ENCODE measurements at regions not wholly inside any gene's neighbourhood (a gene's known extent, or its start where the extent isn't known, plus 50 kb on each side); places are given as distances from the start of the nearest gene placed in this dataset.
"Not testable (repeated sequence)": the region's sequence is repeated elsewhere in the genome, so short reads cannot be mapped to it uniquely, and the experiment has no call there.

GRCh38 chr14:39664646-39665045 is 232.4 kb upstream of the FBXO33 start:
- Histone ChIP-seq H3K4me2 (replicated peaks; ENCODE audit: extremely low read depth, low read length, poor library complexity, severe bottlenecking) (no peak overlapping the region), H2AFZ (ENCODE audit: insufficient read depth, low read depth, low read length, poor library complexity, severe bottlenecking) (no peak overlapping the region), H3K4me3 (replicated peaks in 1 of 3; ENCODE audit: low read depth in 2 of 3, low read length in 3 of 3) (no peak overlapping the region), H3K36me3 (replicated peaks in 1 of 2; ENCODE audit: control insufficient read depth in 1 of 2, insufficient read depth in 2 of 2, low read length in 2 of 2) (no peaks in the 10 kb centered on the region), H3K27me3 (ENCODE audit: control insufficient read depth in 2 of 2, insufficient read depth in 2 of 2, low read length in 2 of 2) (no peaks in the 10 kb centered on the region), H4K20me1 (ENCODE audit: insufficient read depth, low read length) (no peaks in the 10 kb centered on the region), H3K9ac (ENCODE audit: insufficient read depth, low read length, poor library complexity, severe bottlenecking) (no peak overlapping the region), H3K79me2 (ENCODE audit: insufficient read depth, low read length) (no peaks in the 10 kb centered on the region), H3K4me1 (ENCODE audit: control insufficient read depth in 1 of 2, insufficient read depth in 2 of 2, low read length in 2 of 2) (no peaks in the 10 kb centered on the region), H3K27ac (ENCODE audit: low read depth in 1 of 2, low read length in 2 of 2) (no peak overlapping the region), H3K9me3 (replicated peaks in 1 of 2; ENCODE audit: control insufficient read depth in 1 of 2, insufficient read depth in 1 of 2, low read length in 2 of 2) (peaks cover 0 to 8% of the 10 kb centered on the region in 2 donors)
- Mint-ChIP-seq H3K36me3 (no peaks in the 10 kb centered on the region), H3K27ac (no peak overlapping the region), H3K4me3 (no peak overlapping the region), H3K4me1 (no peaks in the 10 kb centered on the region), H3K27me3 (ENCODE audit: low read depth in 3 of 3) (no peaks in the 10 kb centered on the region), H3K9me3 (peaks cover 0 to 16% (median 7%) of the 10 kb centered on the region in 7 donors)
- intact Hi-C loops (cut with micrococcal nuclease), result no loop called here
- no peak for TF ChIP-seq CTCF (IDR thresholded peaks at IDR 0.05)
- no peak for DNase-seq
- WGBS (ENCODE audit: insufficient coverage), result no CpG with 5 or more reads among the region's 1 CpG

- H3K9ac ChIP-seq (ENCODE audit: insufficient read depth, low read length, poor library complexity, severe bottlenecking), result no peak overlapping the region
- no peak for DNase-seq
- no peak overlapping the region for H3K27ac ChIP-seq (ENCODE audit: low read depth in 1 of 2, low read length in 2 of 2)
- intact Hi-C loops (cut with micrococcal nuclease), result no loop called here
- TF ChIP-seq CTCF (IDR thresholded peaks at IDR 0.05), result no peak
- no peaks in the 10 kb centered on the region for H3K36me3 Mint-ChIP-seq
- H3K27ac Mint-ChIP-seq, result no peak overlapping the region
- H3K4me1 Mint-ChIP-seq, result no peaks in the 10 kb centered on the region
- peaks cover 0 to 2% (median 0%) of the 10 kb centered on the region in 3 donors for H3K27me3 Mint-ChIP-seq (ENCODE audit: low read depth in 3 of 3)
- H4K20me1 ChIP-seq (ENCODE audit: insufficient read depth, low read length), result no peaks in the 10 kb centered on the region
- H3K27me3 ChIP-seq (ENCODE audit: control insufficient read depth in 2 of 2, insufficient read depth in 2 of 2, low read length in 2 of 2), result no peaks in the 10 kb centered on the region
- no peaks in the 10 kb centered on the region for H3K4me1 ChIP-seq (ENCODE audit: control insufficient read depth in 1 of 2, insufficient read depth in 2 of 2, low read length in 2 of 2)
- no peak overlapping the region for H3K4me2 ChIP-seq (replicated peaks; ENCODE audit: extremely low read depth, low read length, poor library complexity, severe bottlenecking)
- H3K36me3 ChIP-seq (replicated peaks in 1 of 2; ENCODE audit: control insufficient read depth in 1 of 2, insufficient read depth in 2 of 2, low read length in 2 of 2), result no peaks in the 10 kb centered on the region
- H3K4me3 Mint-ChIP-seq, result no peak overlapping the region
- no peaks in the 10 kb centered on the region for H3K79me2 ChIP-seq (ENCODE audit: insufficient read depth, low read length)
- no peak overlapping the region for H2AFZ ChIP-seq (ENCODE audit: insufficient read depth, low read depth, low read length, poor library complexity, severe bottlenecking)
- peaks cover 12 to 13% of the 10 kb centered on the region in 2 donors for H3K9me3 ChIP-seq (replicated peaks in 1 of 2; ENCODE audit: control insufficient read depth in 1 of 2, insufficient read depth in 1 of 2, low read length in 2 of 2)
- no CpG with 5 or more reads among the region's 1 CpG for WGBS (ENCODE audit: insufficient coverage)
- H3K4me3 ChIP-seq (replicated peaks in 1 of 3; ENCODE audit: low read depth in 2 of 3, low read length in 3 of 3), result no peak overlapping the region
- peaks cover 8 to 30% (median 12%) of the 10 kb centered on the region in 7 donors for H3K9me3 Mint-ChIP-seq
These were observed 209.0 kb upstream of the FBXO33 start for GRCh38 chr14:39641224-39641623.

- H3K36me3 Mint-ChIP-seq; H3K4me2 ChIP-seq (replicated peaks; ENCODE audit: extremely low read depth, low read length, poor library complexity, severe bottlenecking); H3K27me3 Mint-ChIP-seq (ENCODE audit: low read depth in 3 of 3); H3K27ac Mint-ChIP-seq; H2AFZ ChIP-seq (ENCODE audit: insufficient read depth, low read depth, low read length, poor library complexity, severe bottlenecking); H3K4me3 ChIP-seq (replicated peaks in 1 of 3; ENCODE audit: low read depth in 2 of 3, low read length in 3 of 3); H3K36me3 ChIP-seq (replicated peaks in 1 of 2; ENCODE audit: control insufficient read depth in 1 of 2, insufficient read depth in 2 of 2, low read length in 2 of 2); H4K20me1 ChIP-seq (ENCODE audit: insufficient read depth, low read length); H3K27ac ChIP-seq (ENCODE audit: low read depth in 1 of 2, low read length in 2 of 2); H3K4me1 ChIP-seq (ENCODE audit: control insufficient read depth in 1 of 2, insufficient read depth in 2 of 2, low read length in 2 of 2); H3K4me3 Mint-ChIP-seq; H3K79me2 ChIP-seq (ENCODE audit: insufficient read depth, low read length); intact Hi-C loops (cut with micrococcal nuclease); DNase-seq; H3K27me3 ChIP-seq (ENCODE audit: control insufficient read depth in 2 of 2, insufficient read depth in 2 of 2, low read length in 2 of 2); H3K9ac ChIP-seq (ENCODE audit: insufficient read depth, low read length, poor library complexity, severe bottlenecking); H3K4me1 Mint-ChIP-seq: not testable (repeated sequence)
- 78% methylated on average over 3 of the region's 12 CpGs for WGBS (ENCODE audit: insufficient coverage)
- peaks cover 8 to 33% (median 11%) of the 10 kb centered on the region in 7 donors for H3K9me3 Mint-ChIP-seq
- peaks cover 10 to 12% of the 10 kb centered on the region in 2 donors for H3K9me3 ChIP-seq (replicated peaks in 1 of 2; ENCODE audit: control insufficient read depth in 1 of 2, insufficient read depth in 1 of 2, low read length in 2 of 2)
These were observed 206.8 kb upstream of the FBXO33 start for GRCh38 chr14:39639009-39639408.
